ENCODE measurements at regions not wholly inside any gene's neighbourhood (a gene's known extent, or its start where the extent isn't known, plus 50 kb on each side); places are given as distances from the start of the nearest gene placed in this dataset.

DNA sequence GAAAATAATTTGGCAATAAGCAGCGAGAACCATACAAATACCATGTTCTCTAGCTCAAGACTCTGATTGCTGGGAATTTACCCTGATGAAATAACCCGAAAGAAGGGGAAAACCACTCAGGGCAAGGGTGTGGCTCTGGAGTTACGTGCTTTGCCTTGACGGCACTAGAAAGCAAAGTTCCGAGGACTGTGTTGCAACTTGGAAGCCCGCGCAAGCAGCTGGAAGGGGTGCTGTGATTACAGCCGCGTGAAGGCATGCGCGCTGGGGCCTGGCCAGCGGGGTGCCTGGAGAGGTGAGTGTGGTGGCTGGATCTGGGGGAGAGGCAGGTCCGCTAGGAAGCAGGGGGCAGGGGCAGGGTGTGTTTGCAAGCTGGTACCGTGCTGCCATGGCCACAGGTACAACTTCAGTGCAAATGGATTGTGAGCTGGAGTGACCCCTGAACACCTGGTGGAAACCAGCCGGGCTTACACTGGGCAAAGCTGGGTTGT is 52.6 kb upstream of the CNOT6 start:
- no peak overlapping the region for H3K4me3 Mint-ChIP-seq (ENCODE audit: unreplicated experiment)
- peaks cover 29% of the 10 kb centered on the region for H3K9me3 Mint-ChIP-seq (ENCODE audit: low read depth)
- H3K27ac Mint-ChIP-seq (ENCODE audit: unreplicated experiment), result no peak overlapping the region
- H3K27me3 Mint-ChIP-seq (ENCODE audit: low read depth), result no peaks in the 10 kb centered on the region
- H3K4me1 Mint-ChIP-seq (ENCODE audit: low read depth), result no peaks in the 10 kb centered on the region
- TF ChIP-seq, protein P1, sequence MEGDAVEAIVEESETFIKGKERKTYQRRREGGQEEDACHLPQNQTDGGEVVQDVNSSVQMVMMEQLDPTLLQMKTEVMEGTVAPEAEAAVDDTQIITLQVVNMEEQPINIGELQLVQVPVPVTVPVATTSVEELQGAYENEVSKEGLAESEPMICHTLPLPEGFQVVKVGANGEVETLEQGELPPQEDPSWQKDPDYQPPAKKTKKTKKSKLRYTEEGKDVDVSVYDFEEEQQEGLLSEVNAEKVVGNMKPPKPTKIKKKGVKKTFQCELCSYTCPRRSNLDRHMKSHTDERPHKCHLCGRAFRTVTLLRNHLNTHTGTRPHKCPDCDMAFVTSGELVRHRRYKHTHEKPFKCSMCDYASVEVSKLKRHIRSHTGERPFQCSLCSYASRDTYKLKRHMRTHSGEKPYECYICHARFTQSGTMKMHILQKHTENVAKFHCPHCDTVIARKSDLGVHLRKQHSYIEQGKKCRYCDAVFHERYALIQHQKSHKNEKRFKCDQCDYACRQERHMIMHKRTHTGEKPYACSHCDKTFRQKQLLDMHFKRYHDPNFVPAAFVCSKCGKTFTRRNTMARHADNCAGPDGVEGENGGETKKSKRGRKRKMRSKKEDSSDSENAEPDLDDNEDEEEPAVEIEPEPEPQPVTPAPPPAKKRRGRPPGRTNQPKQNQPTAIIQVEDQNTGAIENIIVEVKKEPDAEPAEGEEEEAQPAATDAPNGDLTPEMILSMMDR (IDR thresholded peaks at IDR 0.05), result no peak
- peaks cover 6% of the 10 kb centered on the region for H3K36me3 Mint-ChIP-seq (ENCODE audit: low read depth)
- DNase-seq (ENCODE audit: low spot score), result no peak
